GM21367 (cell line): ENCODE measurements at regions not wholly inside any gene's neighbourhood (a gene's known extent, or its start where the extent isn't known, plus 50 kb on each side); places are given as distances from the start of the nearest gene placed in this dataset.
"Not testable (repeated sequence)": the region's sequence is repeated elsewhere in the genome, so short reads cannot be mapped to it uniquely, and the experiment has no call there.

Source experiments
- ATAC-seq: cut with Tn5 transposase; IDR thresholded peaks from one replicate; pipeline ENCODE4 v1.9.1; 2021; ENCODE audit not compliant: unreplicated experiment

DNA sequence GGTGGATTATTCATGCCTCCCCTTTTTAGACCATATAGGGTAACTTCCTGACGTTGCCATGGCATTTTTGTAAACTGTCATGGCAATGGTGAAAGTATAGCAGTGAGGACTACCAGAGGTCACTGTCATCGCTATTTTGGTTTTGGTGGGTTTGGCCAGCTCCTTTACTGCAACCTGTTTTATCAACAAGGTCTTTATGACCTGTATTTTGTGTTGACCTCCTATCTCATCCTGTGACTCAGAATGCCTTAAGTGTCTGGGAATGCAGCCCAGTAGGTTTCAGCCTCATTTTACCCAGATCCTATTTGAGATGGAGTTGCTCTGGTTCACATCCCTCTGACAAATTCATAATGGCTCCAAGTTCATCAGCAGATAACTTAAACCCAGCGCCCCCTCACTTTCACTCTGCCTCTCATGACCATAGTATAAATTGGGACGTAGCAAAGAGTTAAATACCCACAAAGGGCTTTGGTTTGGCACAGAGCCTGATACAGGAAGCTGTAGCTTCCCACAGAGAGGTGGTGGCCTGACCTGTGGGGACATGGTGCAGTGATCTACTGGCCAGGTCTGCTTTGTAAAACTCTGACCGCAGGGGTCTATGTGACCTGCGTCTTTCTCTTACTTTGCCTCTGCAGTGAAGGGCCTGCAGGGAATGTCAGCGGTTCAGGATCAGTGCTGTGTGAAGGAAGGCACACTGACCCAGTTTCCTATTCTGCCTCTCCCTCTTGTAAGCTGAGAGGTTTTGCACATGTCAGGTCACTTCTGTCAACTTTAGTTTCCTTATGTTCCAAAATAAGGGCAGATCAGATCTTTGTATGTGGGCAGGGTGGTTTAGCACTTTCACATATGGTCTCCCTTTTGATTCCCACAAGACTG lies 78.1 kb upstream of the ZNF644 start:
- ATAC-seq = peak; percentile 64

DNA sequence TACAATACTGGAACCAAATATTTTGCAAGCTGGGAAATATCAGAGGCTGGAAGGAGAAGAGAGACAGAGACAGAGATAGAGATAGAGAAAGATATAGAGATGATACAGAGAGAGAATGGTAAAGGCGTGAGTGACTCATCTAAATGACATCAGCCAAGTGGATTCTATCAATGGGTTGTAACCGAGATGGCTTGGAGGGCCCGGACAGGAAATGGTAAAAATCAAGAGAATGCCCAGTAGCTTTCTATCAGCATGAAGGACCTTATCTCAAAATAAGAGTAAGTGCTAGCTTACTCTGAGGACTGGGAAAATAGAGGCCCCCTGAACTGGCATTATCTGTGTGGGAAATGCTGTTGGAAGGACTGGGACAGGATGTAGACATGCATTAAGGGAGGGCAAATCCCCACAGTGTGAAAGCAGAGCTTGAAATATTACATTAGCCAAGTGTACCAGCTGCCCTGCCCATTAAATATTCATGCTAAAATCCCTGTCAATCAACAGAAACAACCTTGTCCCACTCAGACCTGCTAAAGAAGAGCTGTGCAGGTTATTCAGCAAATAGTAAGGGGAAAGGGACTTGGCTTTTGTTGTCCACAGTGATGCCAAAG lies 76.6 kb upstream of the ZNF644 start:
- no peak for ATAC-seq

DNA sequence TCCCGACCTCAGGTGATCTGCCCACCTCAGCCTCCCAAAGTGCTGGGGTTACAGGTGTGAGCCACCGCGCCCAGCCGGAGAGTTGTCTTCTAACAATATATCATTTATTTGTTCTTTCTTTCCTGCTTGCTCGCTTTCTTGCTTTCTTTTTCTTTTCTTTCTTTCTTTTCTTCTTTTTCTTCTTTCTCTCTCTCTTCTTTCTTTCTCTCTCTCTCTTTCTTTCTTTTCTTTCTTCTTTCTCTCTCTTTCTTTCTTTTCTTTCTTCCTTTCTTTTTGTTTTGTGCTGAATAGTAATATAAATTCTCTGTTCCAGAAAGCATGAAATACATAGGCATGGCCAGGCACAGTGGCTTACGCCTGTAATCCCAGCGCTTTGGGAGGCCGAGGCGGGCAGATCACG lies 73.5 kb upstream of the ZNF644 start:
- ATAC-seq = not testable (repeated sequence)

DNA sequence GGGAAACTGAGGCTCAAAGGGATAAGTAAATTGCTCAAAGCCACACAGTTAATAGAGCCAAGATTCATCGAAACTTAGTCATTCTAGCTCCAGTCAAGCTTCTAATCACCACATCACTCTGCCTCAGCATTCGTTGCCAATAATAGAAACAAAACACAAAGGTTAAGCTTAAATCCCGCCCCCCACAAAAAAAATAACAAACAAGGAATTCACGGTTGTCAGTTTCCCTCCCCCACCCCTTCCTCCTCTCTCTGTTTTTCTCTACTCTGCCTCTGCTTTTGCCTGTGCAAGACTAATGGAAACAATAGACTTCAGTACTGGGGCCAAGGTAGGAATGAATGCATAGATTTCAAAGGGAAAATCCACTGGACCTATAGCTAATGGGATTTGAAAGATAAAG lies 70.7 kb upstream of the ZNF644 start:
- ATAC-seq = no peak

DNA sequence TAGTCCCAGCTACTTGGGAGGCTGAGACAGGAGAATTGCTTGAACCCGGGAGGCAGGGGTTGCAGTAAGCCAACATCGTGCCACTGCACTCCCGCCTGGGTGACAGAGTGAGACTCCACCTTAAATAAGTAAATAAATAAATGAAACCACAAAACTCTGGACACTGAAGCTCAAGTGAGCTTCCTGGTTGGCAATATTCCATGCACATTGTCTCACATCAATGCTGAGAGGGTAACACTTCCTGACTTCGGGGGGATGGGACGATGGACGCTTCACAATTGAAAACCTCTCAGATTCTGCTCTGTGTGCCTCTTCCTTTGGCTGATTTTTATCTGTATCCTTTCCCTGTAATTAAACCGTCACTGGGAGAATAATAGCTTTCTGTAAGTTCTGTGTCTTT lies 70.0 kb upstream of the ZNF644 start:
- no peak for ATAC-seq

DNA sequence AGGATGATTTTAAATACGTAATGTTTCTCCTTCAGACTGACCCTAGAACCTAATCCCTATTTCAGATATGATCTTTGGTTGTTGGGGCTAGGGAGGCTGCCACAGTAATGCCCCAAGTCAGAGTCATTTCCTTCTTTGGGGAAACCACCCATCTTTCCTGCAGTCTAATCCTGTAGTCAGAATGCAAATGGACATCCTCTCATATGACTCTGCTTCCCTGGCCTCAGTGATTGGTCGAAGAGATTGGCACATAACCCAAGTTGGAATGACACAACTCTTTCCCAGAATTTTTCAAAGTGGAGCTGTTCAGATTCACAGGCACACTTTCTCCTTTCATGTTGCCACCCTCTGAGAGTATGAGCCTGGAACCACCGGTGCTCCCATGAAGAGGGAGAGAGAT lies 58.8 kb upstream of the ZNF644 start:
- no peak for ATAC-seq

DNA sequence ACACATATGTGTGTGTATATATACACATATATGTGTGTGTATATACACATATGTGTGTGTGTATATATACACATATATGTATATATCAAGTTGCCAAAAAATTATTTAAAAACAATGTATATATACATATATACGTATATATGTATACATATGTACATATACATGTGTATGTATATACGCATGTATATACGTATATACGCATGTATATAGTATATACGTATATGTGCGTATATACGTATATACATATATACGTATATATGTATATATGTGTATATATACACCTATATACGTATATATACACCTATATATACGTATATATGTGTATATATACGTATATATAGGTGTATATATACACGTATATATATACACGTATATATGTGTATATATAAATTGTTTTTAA lies 57.0 kb upstream of the ZNF644 start:
- no peak for ATAC-seq

DNA sequence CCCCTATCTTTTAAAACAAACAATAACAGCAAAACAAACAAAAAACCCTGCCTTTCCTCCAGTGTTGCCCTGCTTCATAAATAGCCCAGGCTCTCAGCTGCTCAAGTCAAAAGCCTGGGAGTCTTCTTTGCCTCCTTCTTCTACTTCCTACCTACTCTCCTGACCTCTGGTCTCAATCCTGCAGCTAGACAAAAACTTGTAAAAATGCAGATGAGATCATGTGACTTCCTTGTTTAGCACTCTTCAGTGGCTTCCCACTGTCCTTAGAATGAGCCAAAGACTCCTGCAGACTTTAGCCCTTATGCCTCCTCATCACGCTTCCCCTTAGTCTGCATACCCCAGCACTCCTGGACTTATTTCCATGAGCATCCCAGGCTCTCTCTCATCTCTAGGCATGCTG lies 55.0 kb upstream of the ZNF644 start:
- no peak for ATAC-seq

DNA sequence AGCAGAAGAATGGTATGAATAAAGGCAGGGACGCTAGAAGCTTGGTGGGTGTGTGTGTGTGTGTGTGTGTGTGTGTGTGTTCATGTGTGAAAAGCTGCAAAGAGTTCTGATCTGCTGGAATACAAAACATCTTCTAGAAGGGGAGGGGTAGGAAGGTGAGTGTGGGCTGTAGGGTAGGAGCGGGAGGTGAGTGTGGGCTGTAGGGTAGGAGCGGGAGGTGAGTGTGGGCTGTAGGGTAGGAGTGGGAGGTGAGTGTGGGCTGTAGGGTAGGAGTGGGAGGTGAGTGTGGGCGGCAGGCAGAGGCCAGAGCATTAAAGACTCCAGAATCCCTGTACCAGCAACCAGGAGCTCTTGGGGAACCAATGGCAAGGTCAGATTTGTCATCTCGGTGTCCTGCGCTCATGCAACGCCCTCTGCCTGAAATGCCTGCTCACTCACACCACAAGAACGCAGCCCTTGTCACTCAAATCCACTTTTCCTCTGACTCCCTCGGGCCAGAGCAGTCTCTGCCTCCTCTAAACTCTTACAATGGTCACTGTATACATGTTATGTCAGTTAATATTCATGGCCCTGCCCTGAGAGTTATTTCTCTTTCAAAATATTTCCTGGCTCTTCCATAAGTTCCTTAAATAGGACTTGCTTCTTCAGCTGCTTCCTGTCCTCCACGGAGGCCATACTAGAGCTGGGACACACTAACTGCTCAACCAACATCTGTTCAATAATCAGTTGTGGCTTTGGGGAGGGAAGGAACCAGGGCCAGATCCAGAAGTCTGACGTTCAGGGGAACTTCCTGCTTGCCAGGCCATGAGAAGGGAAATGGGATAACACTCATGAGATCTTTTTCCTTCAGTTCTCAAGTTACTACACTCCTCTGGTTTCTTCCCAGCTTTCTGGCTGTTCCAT lies 53.6 kb upstream of the ZNF644 start:
- no peak for ATAC-seq

DNA sequence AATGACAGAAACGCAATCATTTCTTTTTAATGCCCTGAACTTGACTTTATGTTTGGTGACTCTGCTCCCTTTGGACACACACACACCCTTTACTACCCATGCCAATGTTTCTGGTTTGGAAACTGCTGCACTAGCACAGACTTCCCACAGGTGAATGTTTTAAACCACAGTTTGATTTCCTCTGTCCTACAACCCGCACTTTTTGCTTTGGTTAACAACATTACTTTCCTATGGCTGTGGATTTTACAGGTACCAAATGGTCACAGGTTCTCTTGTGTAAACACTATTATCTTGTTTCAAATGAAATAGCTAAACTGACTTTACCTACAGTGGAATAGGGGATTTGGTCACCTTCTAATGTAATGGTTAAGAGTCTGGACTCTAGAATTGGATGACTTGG lies 51.5 kb upstream of the ZNF644 start:
- ATAC-seq = no peak

DNA sequence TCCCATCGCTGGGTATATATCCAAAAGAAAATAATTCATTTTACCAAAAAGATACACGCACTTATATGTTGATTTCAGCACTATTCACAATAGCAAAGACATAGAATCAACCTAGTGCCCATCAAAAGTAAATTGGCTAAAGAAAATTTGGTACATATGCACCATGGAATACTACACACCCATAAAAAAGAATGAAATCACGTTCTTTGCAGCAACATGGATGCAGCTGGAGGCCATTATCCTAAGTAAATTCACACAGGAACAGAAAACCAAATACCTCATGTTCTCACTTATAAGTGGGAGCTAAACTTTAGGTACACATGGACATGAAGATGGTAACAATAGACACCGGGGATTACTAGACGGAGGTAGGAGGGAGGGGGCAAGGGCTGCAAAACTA lies 50.0 kb upstream of the ZNF644 start:
- ATAC-seq = no peak
